Loucy (cell line): ENCODE measurements at regions not wholly inside any gene's neighbourhood (a gene's known extent, or its start where the extent isn't known, plus 50 kb on each side); places are given as distances from the start of the nearest gene placed in this dataset.

Source experiments
- EZH2phosphoT487 ChIP-seq: fragments of 200-600 bp; IDR thresholded peaks from 2 replicates; pipeline ENCODE4 v1.6.1; 2018; ENCODE audit warnings: antibody characterized with exemption, mild to moderate bottlenecking, moderate library complexity, borderline replicate concordance
- TF ChIP-seq, protein P1 (sequence below): fragments of 200-600 bp; sonication (generic); conservative IDR thresholded peaks from 2 replicates; pipeline ENCODE4 v1.5.1; 2014; ENCODE audit warnings: mild to moderate bottlenecking, antibody characterized with exemption, low read length

DNA sequence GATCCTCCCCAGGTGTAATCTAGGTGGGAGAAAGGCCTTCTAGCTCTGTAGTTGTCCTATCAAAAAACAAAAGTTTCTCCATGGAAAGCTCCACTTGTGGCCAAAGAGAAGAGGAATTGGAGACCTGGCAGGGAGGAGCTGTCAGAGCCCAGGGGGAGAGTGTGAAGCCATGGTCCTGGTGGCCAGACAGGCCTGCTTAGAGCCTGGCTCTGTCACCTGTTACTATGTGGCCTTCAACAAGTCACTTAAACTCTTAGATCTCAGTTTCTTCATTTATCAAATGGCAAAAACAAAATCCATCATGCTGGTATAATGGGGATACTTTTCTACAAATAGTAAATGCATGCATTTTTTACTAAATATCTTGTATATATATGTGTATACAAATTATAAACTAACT lies 59.0 kb upstream of the NFE2L3 start:
- TF ChIP-seq, protein P1, sequence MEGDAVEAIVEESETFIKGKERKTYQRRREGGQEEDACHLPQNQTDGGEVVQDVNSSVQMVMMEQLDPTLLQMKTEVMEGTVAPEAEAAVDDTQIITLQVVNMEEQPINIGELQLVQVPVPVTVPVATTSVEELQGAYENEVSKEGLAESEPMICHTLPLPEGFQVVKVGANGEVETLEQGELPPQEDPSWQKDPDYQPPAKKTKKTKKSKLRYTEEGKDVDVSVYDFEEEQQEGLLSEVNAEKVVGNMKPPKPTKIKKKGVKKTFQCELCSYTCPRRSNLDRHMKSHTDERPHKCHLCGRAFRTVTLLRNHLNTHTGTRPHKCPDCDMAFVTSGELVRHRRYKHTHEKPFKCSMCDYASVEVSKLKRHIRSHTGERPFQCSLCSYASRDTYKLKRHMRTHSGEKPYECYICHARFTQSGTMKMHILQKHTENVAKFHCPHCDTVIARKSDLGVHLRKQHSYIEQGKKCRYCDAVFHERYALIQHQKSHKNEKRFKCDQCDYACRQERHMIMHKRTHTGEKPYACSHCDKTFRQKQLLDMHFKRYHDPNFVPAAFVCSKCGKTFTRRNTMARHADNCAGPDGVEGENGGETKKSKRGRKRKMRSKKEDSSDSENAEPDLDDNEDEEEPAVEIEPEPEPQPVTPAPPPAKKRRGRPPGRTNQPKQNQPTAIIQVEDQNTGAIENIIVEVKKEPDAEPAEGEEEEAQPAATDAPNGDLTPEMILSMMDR: no peak
- no peak for TF ChIP-seq EZH2phosphoT487
